Muscle of leg (tissue), 3 donors: ENCODE measurements at regions not wholly inside any gene's neighbourhood (a gene's known extent, or its start where the extent isn't known, plus 50 kb on each side); places are given as distances from the start of the nearest gene placed in this dataset.
"Not testable (repeated sequence)": the region's sequence is repeated elsewhere in the genome, so short reads cannot be mapped to it uniquely, and the experiment has no call there.

Experiments
- DNase-seq: peaks from one replicate; pipeline ENCODE4 v3.0.0; 2013
- H3K27ac ChIP-seq: one replicate; pipeline ENCODE4 v1.5.1; 2013; ENCODE audit warnings: mild to moderate bottlenecking, low read length, control low read depth
- H3K27me3 ChIP-seq: one replicate; pipeline ENCODE4 v1.6.1; 2013; ENCODE audit warnings: low read length; ENCODE audit not compliant: control insufficient read depth, insufficient read depth
- H3K36me3 ChIP-seq: one replicate; pipeline ENCODE4 v1.6.1; 2013; ENCODE audit warnings: low read length; ENCODE audit not compliant: control insufficient read depth, insufficient read depth
- H3K4me1 ChIP-seq: one replicate; pipeline ENCODE4 v1.6.1; 2013; ENCODE audit warnings: low read length; ENCODE audit not compliant: control insufficient read depth, insufficient read depth
- H3K4me3 ChIP-seq: one replicate; pipeline ENCODE4 v1.5.1; 2013; ENCODE audit warnings: low read length, control low read depth
- H3K9me3 ChIP-seq: replicated peaks from 2 replicates; pipeline ENCODE4 v1.6.1; 2013; ENCODE audit warnings: low read depth, low read length; ENCODE audit not compliant: control insufficient read depth
- WGBS: methylation state at CpG from one replicate; pipeline ENCODE4 v1.1.5; 2013; ENCODE audit warnings: missing lambda C conversion rate; ENCODE audit not compliant: insufficient coverage; 5-methylcytosine and 5-hydroxymethylcytosine counted together

DNA sequence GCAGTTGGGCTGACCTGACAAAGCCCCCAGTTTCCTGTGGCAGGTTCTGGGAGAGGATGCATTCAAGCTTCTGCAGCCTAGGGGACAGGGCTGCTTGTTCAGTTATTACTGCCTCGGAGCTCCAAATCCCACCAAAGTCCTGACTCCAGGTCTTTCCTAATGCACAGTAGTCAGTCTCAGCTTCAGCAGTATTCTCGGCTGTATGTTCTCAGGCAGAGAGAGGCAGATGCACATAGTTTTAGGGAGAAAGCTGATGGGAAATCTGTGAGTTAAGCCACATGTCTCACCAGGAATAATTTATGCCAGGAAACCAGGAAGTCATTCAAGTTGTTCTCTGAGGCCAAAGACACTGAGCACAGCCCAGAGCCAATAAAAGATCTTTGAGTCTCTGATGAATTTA lies 75.3 kb upstream of the BLTP1 start:
- not testable (repeated sequence) for H3K4me3 ChIP-seq, H3K27ac ChIP-seq, H3K27me3 ChIP-seq, H3K36me3 ChIP-seq, H3K9me3 ChIP-seq, H3K4me1 ChIP-seq
- WGBS: no CpG with 5 or more reads among the region's 2 CpGs
- DNase-seq: peak; percentile 30

DNA sequence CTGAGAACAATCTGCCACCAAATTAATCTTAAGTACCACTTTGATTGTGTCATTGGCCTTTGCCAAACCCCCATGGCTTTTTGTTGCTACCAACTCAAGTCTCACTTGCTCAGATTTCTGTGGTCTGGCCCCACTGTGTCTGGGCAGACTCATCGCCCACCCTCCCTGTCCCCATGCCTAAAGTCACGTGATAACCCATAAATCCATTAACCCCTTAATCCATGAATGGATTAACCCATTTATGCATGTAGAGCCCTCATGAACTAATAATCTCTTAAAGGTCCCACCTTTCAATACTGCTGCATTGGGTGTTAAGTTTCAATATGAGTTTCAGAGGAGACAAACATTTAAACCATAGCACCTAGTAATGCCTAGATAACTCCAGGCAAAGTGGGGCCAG lies 78.5 kb upstream of the BLTP1 start:
- no peaks in the 10 kb centered on the region for H3K4me1 ChIP-seq
- no peaks in the 10 kb centered on the region for H3K36me3 ChIP-seq
- H3K27me3 ChIP-seq: no peaks in the 10 kb centered on the region
- H3K9me3 ChIP-seq: no peaks in the 10 kb centered on the region
- no peak overlapping the region for H3K4me3 ChIP-seq
- no CpG with 5 or more reads among the region's 2 CpGs for WGBS
- no peak for DNase-seq
- H3K27ac ChIP-seq: no peak overlapping the region

DNA sequence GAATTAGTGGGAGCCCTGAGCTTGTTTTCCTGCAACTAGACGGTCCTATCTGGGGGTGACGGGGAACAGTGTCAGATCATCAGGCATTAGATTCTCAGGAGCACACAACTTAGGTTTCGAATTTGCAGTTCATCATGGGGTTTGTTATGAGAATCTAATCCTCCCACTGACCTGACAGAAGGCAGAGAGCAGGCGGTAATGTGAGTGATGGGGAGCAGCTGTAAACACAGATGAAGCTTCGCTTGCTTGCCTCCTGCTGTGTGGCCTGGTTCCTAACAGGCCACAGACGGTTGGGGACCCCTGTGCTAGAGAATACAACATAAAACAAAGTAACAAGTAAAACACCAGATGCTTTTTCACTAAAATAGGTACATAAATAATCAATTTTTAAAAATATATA lies 86.2 kb upstream of the BLTP1 start:
- no peak overlapping the region for H3K4me3 ChIP-seq
- peak; percentile 6 for DNase-seq
- no peaks in the 10 kb centered on the region for H3K4me1 ChIP-seq
- no peak overlapping the region for H3K27ac ChIP-seq
- no peaks in the 10 kb centered on the region for H3K36me3 ChIP-seq
- WGBS: no CpG with 5 or more reads among the region's 6 CpGs
- no peaks in the 10 kb centered on the region for H3K27me3 ChIP-seq
- H3K9me3 ChIP-seq: no peaks in the 10 kb centered on the region

DNA sequence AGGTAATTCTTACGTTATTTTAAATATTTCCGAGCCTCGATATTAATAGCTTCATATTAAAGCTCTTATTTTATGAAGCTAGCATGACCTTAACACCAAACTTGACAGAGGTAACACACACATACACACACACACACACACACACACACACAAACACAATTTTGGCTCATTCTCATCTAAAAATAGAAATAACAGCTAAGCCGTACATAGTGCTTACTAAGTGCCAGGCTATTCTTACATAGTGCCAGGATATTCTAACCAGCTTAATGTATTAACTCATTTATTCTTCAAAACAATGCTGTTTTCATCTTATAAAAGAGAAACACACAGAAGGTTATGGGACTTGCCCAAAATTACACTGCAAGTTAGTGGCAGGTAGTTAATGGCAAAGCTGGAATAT lies 87.0 kb upstream of the BLTP1 start:
- Histone ChIP-seq H3K9me3 (no peaks in the 10 kb centered on the region), H3K36me3 (no peaks in the 10 kb centered on the region), H3K27me3 (no peaks in the 10 kb centered on the region), H3K4me1 (no peaks in the 10 kb centered on the region), H3K4me3 (no peak overlapping the region), H3K27ac (no peak overlapping the region)
- no peak for DNase-seq
- 100% methylated on average over 1 of the region's 4 CpGs for WGBS

DNA sequence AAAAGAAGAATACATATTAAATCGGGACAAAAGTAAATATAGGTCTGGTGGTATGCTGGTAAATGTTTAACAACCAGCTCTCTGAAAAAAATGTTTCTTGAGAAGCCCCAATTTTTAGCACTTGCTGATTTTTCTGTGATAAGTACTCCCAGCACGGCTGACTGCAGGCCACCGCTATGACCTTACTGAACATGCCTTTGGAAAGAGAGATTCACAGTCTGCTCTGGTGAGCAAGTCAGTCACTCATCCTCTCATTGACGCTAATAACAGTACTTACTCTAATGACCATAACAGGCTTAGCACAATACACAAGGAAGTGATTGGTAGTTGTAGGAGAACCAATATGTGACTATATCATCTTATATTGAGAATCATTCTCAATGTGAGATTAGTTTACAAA lies 98.9 kb upstream of the BLTP1 start:
- 63% methylated on average over 2 of the region's 4 CpGs for WGBS
- H3K27ac ChIP-seq: no peak overlapping the region
- no peaks in the 10 kb centered on the region for H3K4me1 ChIP-seq
- no peaks in the 10 kb centered on the region for H3K9me3 ChIP-seq
- H3K27me3 ChIP-seq: no peaks in the 10 kb centered on the region
- DNase-seq: no peak
- no peaks in the 10 kb centered on the region for H3K36me3 ChIP-seq
- no peak overlapping the region for H3K4me3 ChIP-seq

DNA sequence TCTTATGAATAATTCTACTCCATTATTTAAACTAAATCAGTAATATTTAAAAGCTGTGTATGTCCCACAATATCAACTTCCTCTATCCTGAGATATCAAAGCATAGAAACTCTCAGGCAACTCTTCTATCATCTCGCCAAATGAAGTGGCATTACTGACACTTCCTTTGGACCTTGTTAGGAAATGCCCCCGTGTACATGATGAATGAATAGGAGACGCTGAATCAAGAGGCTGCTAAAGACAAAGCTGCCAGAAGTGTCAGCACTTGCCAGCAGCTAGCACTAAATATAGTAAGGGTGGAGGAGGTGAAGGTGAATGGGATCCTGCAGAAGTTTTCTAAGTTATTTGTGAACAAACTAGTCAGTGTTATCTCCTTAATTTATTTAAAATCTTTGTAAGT lies 99.5 kb upstream of the BLTP1 start:
- Histone ChIP-seq H3K4me3 (no peak overlapping the region), H3K27ac (no peak overlapping the region), H3K27me3 (no peaks in the 10 kb centered on the region), H3K9me3 (no peaks in the 10 kb centered on the region), H3K4me1 (no peaks in the 10 kb centered on the region), H3K36me3 (no peaks in the 10 kb centered on the region)
- 6% methylated on average over 2 of the region's 3 CpGs for WGBS
- DNase-seq: no peak

DNA sequence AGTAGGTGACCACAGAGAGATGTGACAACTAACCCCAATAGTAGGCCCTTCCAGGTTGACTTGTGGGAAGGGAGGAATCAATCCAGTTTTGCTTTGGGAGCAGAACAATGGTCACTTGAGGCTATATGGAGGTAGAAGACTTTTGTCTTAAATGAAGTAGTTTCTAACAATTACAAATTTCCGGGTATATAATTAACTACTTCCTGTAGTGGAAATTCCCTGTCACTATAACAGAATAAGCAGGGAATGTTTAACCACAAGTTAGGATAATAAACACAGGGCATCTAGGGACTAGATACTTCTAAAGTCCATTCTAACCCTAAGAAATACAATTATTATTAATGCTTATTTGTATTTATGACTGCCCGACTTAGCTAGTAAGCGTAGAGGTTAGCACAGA lies 99.0 kb upstream of the TRPC3 start:
- H3K9me3 ChIP-seq: no peaks in the 10 kb centered on the region
- H3K27me3 ChIP-seq: no peaks in the 10 kb centered on the region
- DNase-seq: no peak
- H3K4me3 ChIP-seq: no peak overlapping the region
- no peak overlapping the region for H3K27ac ChIP-seq
- H3K4me1 ChIP-seq: no peaks in the 10 kb centered on the region
- no CpG with 5 or more reads among the region's 3 CpGs for WGBS
- no peaks in the 10 kb centered on the region for H3K36me3 ChIP-seq

DNA sequence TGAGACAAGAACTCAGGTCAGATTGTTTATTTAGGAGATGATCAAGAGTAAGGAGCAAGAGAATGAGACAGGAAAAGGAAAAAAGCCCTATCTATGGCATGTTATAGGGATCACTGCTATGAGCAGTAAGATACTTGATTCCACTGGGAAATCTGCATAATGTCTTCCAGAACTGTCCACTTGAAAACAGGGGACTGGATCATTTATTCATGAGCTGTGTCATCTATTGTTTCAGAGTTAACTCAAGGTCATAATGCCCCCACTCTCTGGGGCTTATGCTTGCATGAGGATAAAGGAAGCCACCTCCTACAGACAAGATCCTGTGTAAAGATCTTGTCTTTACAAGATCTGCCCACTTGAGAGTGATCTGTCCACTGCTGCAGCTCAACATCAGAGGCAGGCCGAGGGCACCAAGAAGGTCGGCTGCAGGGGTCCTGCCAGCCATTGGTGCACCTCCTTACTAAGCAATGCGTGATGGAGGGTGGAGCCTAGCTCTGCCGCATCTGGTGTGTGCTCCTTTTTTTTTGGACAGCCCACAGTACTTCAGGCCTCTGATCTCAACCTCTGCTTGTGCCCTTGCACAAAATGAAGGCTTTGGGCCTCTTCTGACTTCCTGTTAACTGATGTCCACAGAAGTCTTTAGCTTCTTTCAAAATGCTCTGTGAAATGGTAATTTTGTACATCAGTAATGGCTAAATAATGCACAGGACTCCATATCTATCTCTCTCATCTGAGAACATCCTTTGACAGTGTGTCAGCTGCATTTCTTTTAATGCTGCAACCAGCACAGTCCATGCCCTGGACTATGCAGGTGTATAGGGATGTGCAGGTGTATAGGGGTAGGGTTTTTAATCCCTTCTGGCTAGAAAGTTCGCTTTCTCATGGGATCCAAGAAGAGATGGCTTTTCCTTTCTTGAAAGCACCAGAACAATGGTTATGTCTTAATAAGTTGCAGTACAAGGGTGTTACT lies 95.9 kb upstream of the TRPC3 start:
- no peak overlapping the region for H3K4me3 ChIP-seq
- no peak for DNase-seq
- H3K36me3 ChIP-seq: no peaks in the 10 kb centered on the region
- no peaks in the 10 kb centered on the region for H3K4me1 ChIP-seq
- H3K9me3 ChIP-seq: no peaks in the 10 kb centered on the region
- H3K27me3 ChIP-seq: no peaks in the 10 kb centered on the region
- no peak overlapping the region for H3K27ac ChIP-seq
- WGBS: 77% methylated on average over 4 of the region's 5 CpGs

DNA sequence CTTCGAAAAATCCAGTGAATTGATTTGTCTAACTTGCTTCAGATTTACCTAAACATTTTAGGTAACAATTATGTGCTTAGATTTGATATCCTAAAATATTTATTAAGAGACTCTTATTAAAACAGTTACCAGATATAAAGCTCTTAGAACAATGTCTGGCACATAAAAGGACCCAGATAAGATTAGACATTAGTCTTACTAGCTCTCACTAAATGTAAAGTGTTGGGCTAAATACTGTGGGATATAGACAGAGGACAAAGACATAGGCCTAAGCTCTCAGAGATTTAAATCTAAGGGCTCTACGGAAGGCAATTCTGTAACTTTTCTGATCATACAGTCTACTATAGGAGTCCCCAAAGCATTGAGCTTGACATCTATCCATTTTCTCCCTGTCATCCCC lies 94.4 kb upstream of the TRPC3 start:
- Histone ChIP-seq H3K9me3 (no peaks in the 10 kb centered on the region), H3K27me3 (no peaks in the 10 kb centered on the region), H3K4me3 (no peak overlapping the region), H3K27ac (no peak overlapping the region), H3K36me3 (no peaks in the 10 kb centered on the region), H3K4me1 (no peaks in the 10 kb centered on the region)
- WGBS: no CpG with 5 or more reads among the region's 2 CpGs
- DNase-seq: no peak

DNA sequence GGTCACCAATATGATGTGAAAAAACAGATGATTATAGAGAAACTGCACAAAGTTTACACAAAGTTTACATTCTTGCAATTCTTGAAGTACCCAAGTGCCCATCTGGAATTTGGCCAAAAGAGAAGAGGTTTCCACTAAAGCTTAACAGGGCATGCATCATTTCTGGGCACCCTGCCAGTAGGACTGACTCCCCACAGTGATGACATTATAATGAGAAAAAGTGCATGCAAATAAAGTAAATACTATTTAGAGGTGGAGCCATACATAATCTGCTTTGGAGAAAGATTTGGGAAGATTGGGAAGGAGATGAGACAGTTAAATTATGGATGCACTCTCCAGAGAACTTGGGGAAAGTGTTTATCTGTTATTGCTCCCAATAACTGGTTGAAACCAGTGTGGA lies 93.7 kb upstream of the TRPC3 start:
- H3K9me3 ChIP-seq: no peaks in the 10 kb centered on the region
- peak; percentile 37 for DNase-seq
- H3K27me3 ChIP-seq: no peaks in the 10 kb centered on the region
- no peaks in the 10 kb centered on the region for H3K36me3 ChIP-seq
- H3K27ac ChIP-seq: no peak overlapping the region
- no peak overlapping the region for H3K4me3 ChIP-seq
- no peaks in the 10 kb centered on the region for H3K4me1 ChIP-seq

DNA sequence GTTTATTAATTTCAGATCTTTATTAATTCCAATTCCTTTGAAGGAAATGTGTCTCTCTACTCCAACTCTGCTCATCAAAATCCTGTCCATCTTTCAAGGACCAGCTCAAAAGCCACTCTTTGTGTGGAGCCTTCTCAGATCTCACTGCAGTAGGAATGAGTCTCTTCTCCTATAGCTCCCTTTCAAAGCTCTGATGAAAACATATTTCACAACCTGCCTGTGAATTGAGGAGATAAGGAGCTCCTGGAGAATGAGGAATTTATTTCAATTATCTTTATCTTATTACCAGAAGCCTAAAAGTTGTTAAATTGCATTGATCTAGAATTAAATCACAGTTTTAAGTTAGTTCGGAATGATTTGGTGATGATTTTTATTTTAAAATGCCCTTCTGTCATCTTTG lies 92.6 kb upstream of the TRPC3 start:
- Histone ChIP-seq H3K9me3 (no peaks in the 10 kb centered on the region), H3K27ac (no peak overlapping the region), H3K36me3 (no peaks in the 10 kb centered on the region), H3K4me1 (no peaks in the 10 kb centered on the region), H3K27me3 (no peaks in the 10 kb centered on the region), H3K4me3 (no peak overlapping the region)
- DNase-seq: no peak
- WGBS: no CpG with 5 or more reads among the region's 1 CpG
